Right cardiac atrium (tissue), 5 donors: ENCODE measurements at regions not wholly inside any gene's neighbourhood (a gene's known extent, or its start where the extent isn't known, plus 50 kb on each side); places are given as distances from the start of the nearest gene placed in this dataset.

Source experiments
- ATAC-seq, 2 donors: fragments of 200-7000 bp; cut with Tn5 transposase; one replicate each; pipeline versions ENCODE4 v1.8.0 to v1.9.1; 2020; ENCODE audit warnings: moderate library complexity in 2 of 2, mild to moderate bottlenecking in 1 of 2
- DNase-seq, 3 donors: peaks; one replicate each; pipeline ENCODE4 v3.0.0-alpha.2; 2020
- H3K27ac ChIP-seq: one replicate; pipeline ENCODE4 v1.5.1; 2013; ENCODE audit warnings: mild to moderate bottlenecking, low read length, control low read depth, moderate library complexity
- H3K27me3 ChIP-seq: one replicate; pipeline ENCODE4 v1.6.1; 2013; ENCODE audit not compliant: control insufficient read depth, insufficient read depth
- H3K4me1 ChIP-seq: one replicate; pipeline ENCODE4 v1.6.1; 2013; ENCODE audit warnings: low read length; ENCODE audit not compliant: control insufficient read depth, insufficient read depth
- H3K4me3 ChIP-seq: one replicate; pipeline ENCODE4 v1.5.1; 2013; ENCODE audit warnings: low read length, control low read depth
- H3K9me3 ChIP-seq: one replicate; pipeline ENCODE4 v1.6.1; 2013; ENCODE audit warnings: low read length; ENCODE audit not compliant: control insufficient read depth
- WGBS: extraction: QIAGEN DNeasy Blood & Tissue Kit; methylation state at CpG from one replicate; pipeline ENCODE4 v1.1.7; 2013; 5-methylcytosine and 5-hydroxymethylcytosine counted together
- intact Hi-C, 4 donors: fragments of 100-400 bp; cut with DNase I; formaldehyde crosslinking; loops; one replicate each; pipeline versions ENCODE4 v1.11.0 to v1.14.0; 2022 to 2023
- donor health status: healthy with polysubstance abuse.
- donor health status: DM: no; HTN: yes; CAD: no.
- donor health status: DM: no; HTN: no; CAD: no.
- donor health status: DM: no; HTN: yes; CAD: no; lungs with severe emphysema.
- donor health status: DM: yes; HTN: yes; CAD: no.

DNA sequence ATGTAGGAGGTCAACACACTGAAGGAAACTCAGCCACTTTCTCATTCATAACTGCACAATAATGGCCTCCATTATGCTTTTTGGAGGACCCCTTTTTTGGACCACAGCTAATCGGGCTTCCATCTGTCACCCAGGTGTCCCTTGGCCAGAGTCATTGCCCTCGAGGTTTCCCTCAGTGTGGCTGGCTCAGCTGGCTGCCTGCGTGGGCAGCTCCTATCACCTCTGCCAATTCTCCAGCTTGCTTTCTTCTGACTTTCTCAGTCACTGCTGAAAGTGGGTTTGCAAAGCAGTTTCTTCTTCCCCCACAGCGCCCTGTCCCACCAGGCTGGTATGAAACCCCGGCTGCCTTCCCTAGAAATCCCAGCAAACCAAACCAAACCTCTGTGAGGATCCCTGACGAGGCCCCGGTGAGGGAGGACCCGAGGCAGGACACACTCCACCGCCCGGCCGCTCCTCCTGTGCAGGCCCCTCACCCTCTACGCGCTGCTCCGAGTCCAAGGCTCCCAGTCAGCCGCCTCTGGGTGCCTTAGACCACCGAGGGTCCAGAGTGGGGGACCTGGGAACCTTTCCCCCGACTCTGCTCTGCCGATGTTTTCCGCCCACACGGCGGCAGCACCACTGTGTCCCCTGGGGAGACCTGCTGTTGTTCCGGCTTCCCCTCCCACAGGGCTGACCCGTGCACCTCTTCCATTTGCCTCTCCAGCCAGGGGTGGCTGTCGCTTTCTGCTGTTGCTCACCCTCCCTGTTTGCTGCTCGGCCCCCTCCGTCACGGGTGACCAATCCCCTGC, 109.5 kb downstream of the TENT4A start:
- intact Hi-C loops = no loop called here
- Histone ChIP-seq H3K9me3 (peaks cover 7% of the 10 kb centered on the region), H3K27ac (no peak overlapping the region), H3K27me3 (no peaks in the 10 kb centered on the region), H3K4me1 (no peaks in the 10 kb centered on the region), H3K4me3 (no peak overlapping the region)
- ATAC-seq = no peak
- DNase-seq = peak in 1 of 3 donors; percentile 61
- 56% methylated on average over 27 of the region's 27 CpGs for WGBS

DNA sequence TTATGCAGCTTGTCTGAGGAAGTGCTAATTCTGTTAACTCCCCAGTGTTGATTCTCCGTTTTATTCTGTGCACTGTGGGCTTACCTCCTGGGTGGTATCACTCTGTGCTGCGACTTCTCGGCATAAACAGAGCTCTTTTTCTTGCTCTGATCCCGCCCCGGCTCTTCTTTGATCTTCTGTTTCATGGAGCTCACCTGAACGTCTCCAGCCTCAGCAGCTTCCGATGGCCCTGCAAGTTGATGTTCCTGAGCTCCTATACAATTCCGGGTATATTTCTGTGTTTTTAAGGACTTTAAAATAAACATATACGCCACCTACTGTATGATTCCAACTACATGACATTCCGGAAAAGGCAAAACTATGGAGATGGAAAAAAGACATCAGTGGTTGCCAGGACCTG, 110.8 kb downstream of the TENT4A start:
- H3K27ac ChIP-seq = no peak overlapping the region
- ATAC-seq (no peak), DNase-seq (no peak)
- no peaks in the 10 kb centered on the region for H3K27me3 ChIP-seq
- H3K9me3 ChIP-seq = peaks cover 7% of the 10 kb centered on the region
- 61% methylated on average over 10 of the region's 10 CpGs for WGBS
- H3K4me3 ChIP-seq = no peak overlapping the region
- H3K4me1 ChIP-seq = no peaks in the 10 kb centered on the region
- intact Hi-C loops = no loop called here

DNA sequence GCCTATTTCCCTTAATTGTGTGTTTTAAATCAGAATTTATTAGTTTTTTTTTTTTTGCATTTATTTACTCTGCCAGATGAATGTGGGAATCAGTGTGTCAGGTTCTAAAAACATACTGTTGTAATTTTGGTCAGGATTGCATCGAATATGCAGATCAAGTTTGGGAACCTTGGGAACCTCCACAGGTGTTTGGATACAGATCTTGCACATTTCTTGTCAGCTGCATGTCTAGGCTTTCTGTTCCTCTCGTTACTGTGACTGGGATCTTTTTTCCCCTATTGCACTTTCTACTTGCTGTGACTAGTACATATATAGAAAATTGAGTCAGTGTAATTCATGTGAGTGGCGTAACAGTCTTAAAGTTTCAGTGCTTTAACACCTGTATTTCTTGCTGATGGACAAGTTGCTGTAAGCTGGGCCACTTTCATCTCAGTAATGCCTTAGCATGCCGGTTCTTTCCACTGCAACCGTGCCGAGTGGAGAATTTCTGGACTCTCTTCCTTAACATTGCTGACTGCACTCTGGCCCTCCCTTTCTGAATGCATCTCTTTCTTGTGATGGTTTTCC, 112.5 kb downstream of the TENT4A start:
- no peak overlapping the region for H3K27ac ChIP-seq
- ATAC-seq (no peak), DNase-seq (no peak)
- no peak overlapping the region for H3K4me3 ChIP-seq
- intact Hi-C loops = no loop called here
- H3K27me3 ChIP-seq = no peaks in the 10 kb centered on the region
- WGBS = 82% methylated on average over 6 of the region's 6 CpGs
- H3K4me1 ChIP-seq = no peaks in the 10 kb centered on the region
- peaks cover 6% of the 10 kb centered on the region for H3K9me3 ChIP-seq

DNA sequence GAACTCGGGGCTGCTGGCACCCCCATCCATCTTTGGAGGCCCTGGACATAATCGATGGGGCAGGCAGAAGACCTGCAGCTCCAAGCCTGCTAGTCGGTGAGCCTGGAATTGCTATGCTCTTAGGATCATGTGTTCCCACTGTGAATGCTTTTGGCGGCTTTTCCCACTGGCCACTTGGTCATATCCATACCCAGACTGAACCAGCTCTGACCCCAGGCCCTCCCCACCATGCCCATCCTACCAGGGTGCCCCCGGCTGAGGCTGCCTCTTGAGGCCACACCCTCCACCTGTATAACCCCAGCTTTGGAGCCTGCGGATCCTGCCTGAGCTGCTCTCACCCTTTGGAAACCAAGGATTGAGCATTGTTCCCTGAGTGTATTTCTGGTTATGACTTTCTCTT, 113.5 kb downstream of the TENT4A start:
- ATAC-seq (no peak), DNase-seq (no peak)
- Histone ChIP-seq H3K27me3 (no peaks in the 10 kb centered on the region), H3K4me3 (no peak overlapping the region), H3K9me3 (peaks cover 4% of the 10 kb centered on the region), H3K27ac (no peak overlapping the region), H3K4me1 (no peaks in the 10 kb centered on the region)
- 82% methylated on average over 6 of the region's 6 CpGs for WGBS
- intact Hi-C loops = no loop called here

DNA sequence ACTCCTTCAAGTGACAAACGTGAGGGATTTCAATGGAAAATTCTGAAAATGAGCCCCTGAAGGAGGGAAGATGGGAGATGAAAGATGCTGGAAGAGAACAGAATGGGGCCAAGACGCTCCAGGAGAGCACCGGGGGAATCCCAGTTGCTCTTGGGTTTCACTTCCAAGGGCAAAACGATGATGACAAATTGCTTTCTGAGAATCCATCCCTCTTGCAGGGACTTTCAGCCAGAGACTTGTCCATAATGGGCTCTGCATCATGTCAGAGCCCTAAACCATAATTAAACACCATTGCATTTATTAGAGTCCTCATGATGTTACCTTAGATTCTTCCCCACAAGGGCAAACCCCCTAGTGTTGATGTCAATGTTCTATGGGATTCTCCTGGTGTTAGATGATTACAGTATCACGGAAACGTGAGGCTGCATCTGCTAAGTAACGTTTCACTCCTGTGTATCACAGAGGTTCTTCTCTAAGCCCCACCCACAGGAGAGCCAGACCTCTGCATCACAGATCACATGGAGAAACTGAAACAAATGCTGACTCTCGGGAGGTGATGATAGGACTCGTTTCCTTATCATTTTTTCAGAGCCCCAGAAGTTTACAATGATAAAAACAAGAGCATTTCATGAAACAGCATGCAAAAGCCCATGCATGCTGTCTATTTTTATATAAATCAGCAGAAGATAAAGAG, 114.4 kb downstream of the TENT4A start:
- ATAC-seq = no peak
- no peak for DNase-seq
- Histone ChIP-seq H3K27me3 (no peaks in the 10 kb centered on the region), H3K4me1 (no peaks in the 10 kb centered on the region), H3K9me3 (no peaks in the 10 kb centered on the region), H3K27ac (no peak overlapping the region), H3K4me3 (no peak overlapping the region)
- intact Hi-C loops = no loop called here
- WGBS = 33% methylated on average over 9 of the region's 9 CpGs

DNA sequence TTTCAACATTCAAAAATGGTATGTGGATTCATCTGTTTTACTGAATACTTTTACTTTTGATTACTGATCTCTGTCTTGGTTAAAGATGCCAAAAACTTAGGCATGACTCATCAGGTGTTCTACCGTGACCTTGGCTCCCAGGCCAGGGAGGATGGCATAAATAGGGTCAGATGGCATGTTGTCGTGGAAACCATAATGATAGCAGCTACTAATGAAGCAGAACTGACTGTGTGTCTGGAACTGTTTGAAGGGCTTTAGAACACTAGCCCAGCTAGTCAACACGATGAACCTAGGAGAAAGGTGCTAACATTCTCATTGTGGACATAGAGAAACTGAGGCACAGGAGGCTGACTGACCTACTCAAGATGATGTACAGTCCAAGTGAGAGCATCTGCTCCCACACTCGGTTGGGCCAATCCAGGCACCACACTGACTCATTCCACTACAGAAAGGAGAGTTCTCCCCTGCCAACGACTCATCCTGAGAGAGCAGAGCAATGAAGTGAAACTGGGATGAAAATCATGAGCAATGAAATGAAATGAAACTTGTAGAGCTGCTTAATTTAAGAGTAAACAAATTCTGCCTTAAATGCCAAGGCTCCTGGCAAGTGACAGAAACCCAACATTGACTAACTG, 116.0 kb downstream of the TENT4A start:
- ATAC-seq = no peak
- 68% methylated on average over 5 of the region's 5 CpGs for WGBS
- no peak overlapping the region for H3K27ac ChIP-seq
- no peaks in the 10 kb centered on the region for H3K9me3 ChIP-seq
- H3K4me3 ChIP-seq = no peak overlapping the region
- no peaks in the 10 kb centered on the region for H3K27me3 ChIP-seq
- intact Hi-C loops = no loop called here
- no peak for DNase-seq
- H3K4me1 ChIP-seq = no peaks in the 10 kb centered on the region

DNA sequence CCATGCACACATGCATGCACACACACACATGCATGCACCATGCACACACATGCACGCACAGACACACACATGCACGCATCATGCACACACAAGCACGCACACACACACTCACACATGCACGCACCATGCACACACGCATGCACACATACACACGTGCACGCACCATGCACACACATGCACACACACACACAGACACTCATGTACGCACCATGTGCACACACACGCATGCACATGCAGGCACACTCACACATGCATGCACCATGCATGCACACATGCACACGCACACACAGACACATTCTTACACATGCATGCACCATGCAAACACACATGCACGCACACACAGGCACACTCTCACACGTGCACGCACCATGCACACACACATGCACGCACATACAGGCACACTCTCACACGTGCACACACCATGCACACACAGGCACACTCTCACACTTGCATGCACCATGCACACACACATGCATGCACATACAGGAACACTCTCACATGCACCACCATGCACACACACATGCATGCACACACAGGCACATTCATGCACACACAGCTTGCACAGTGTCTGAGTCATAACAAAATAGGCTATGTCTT, 117.5 kb downstream of the TENT4A start:
- Histone ChIP-seq H3K4me3 (no peak overlapping the region), H3K27ac (no peak overlapping the region), H3K27me3 (no peaks in the 10 kb centered on the region), H3K4me1 (no peaks in the 10 kb centered on the region), H3K9me3 (no peaks in the 10 kb centered on the region)
- intact Hi-C loops = no loop called here
- no peak for ATAC-seq
- WGBS = 97% methylated on average over 15 of the region's 15 CpGs
- no peak for DNase-seq

DNA sequence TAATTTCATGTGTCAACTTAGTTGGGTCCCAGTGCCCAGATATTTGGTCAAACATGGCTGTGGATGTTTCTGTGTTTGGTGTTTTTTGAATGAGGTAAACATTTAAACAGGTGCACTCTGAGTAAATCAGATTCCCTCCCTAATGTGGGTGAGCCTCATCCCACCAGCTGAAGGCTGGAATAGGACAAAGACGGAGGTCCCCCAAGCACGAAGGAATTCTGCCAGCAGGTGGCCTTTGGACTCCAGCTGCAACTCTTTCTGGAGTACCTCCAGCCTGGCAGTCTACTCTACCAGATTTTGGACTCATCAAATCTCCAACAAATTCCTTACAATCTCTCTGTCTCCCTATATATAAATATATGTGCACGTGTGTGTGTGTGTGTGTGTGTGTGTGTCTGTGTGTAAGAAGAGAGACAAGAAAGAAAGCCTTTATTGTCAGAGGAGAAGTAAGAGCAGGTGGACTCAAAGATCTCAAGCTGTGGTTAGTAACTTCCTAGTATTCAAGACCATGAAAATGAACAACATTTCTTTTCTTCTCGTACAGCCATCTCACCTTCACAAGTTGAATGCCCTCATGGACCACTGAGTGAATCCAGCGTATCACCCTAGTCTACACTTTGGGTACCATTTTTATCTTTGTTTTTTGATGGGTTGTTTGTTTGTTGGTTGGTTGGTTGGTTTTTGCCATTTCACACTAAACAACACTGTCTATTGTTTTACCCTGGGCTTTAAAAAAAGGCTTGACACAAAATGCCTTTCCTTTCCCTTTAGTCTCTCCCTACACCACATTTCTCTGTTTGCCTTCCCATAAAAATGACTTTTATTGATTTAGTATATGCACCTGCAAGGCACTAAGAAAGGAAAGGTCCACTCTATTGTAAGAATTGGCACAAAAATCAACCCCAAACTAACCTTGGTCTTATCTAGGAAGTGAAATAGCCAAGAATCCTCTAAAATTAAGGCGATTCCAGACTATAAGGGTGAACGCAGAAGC, 118.7 kb downstream of the TENT4A start:
- DNase-seq (no peak), ATAC-seq (no peak)
- H3K27me3 ChIP-seq = no peaks in the 10 kb centered on the region
- no peaks in the 10 kb centered on the region for H3K4me1 ChIP-seq
- 75% methylated on average over 7 of the region's 7 CpGs for WGBS
- H3K9me3 ChIP-seq = no peaks in the 10 kb centered on the region
- no peak overlapping the region for H3K4me3 ChIP-seq
- H3K27ac ChIP-seq = no peak overlapping the region
- intact Hi-C loops = no loop called here

DNA sequence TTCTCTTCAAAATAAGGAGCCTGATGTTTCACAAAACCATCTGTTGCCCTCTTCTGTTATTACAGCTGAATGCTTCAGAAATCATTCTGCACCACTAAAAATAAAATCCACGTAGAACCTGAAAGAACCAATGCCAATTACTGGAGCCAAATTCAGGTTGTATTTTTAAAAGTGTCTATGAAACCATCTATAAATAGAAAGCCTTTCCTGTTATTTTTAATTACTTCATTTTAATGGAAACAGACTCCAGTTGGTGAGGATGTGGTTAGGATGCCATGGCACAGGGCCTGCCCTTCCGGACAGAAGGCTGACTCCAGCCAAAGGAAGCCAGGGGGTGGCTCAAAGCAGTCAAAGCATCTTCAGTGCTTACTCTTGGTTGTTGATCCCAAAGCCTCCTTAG, 119.8 kb downstream of the TENT4A start:
- intact Hi-C loops = no loop called here
- WGBS = 13% methylated on average over 2 of the region's 2 CpGs
- no peaks in the 10 kb centered on the region for H3K27me3 ChIP-seq
- no peak overlapping the region for H3K27ac ChIP-seq
- ATAC-seq (no peak), DNase-seq (no peak)
- peaks cover 3% of the 10 kb centered on the region for H3K9me3 ChIP-seq
- H3K4me1 ChIP-seq = no peaks in the 10 kb centered on the region
- no peak overlapping the region for H3K4me3 ChIP-seq

DNA sequence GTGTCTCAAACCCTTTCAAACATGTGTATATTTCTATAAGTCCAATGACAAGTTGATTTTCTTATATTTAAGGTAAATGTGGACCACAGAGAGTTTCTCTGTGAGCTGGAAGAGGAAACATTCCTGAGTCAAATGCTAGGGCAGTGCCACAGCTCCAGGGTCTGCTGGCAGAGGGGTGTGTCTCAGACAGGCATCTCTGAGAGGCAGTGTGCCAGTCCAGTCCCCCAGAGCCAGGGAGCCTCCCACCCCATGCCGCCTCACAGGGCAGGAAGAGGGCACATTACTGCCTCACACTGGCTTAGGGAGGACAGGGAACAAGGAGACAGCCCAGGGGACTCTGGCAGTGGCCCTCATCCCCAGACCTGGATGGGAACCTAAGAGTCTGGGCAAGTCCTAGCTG, 120.2 kb downstream of the TENT4A start:
- H3K4me1 ChIP-seq = no peaks in the 10 kb centered on the region
- 92% methylated on average over 1 of the region's 1 CpG for WGBS
- H3K9me3 ChIP-seq = peaks cover 3% of the 10 kb centered on the region
- ATAC-seq (no peak), DNase-seq (no peak)
- H3K4me3 ChIP-seq = no peak overlapping the region
- no peaks in the 10 kb centered on the region for H3K27me3 ChIP-seq
- intact Hi-C loops = no loop called here
- H3K27ac ChIP-seq = no peak overlapping the region
